ENCODE measurements at regions not wholly inside any gene's neighbourhood (a gene's known extent, or its start where the extent isn't known, plus 50 kb on each side); places are given as distances from the start of the nearest gene placed in this dataset.

GRCh38 chr6:22442826-22443225 lies 126.5 kb upstream of the HDGFL1 start:
- TF ChIP-seq POLR2A (IDR thresholded peaks at IDR 0.05): no peak
- no peak for TF ChIP-seq CTCF (IDR thresholded peaks at IDR 0.05)
